ENCODE measurements at regions not wholly inside any gene's neighbourhood (a gene's known extent, or its start where the extent isn't known, plus 50 kb on each side); places are given as distances from the start of the nearest gene placed in this dataset.

DNA sequence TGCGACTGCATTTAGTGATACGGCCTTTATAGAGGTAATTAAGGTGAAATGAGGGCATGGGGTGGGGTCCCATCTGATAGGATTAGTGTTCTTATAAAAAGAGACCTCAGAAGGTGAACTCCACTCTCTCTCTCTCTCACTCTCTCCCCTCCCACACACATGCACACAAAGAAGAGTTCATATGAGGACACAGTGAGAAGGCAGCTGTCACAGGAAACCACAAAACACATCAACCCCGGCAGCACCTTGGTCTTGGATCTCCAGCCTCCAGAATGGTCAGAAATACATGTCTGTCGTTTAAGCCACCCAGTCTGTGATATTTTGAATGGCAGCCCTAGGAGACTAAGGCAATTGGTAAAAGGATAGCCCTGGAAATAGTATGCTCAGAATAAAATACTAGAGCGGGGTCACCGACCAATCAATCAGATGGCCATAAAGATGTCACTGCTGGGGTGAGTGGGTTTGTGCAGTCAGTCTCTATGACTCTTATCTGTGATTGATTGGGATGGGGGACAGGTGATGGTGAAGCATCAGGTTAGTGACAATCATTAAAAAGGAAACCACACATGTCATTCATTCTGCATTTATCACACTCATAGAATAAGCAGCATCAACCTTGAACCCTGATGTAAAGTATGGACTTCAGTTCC is 118.9 kb upstream of the POU3F3 start:
- no peak for DNase-seq

GRCh38 chr2:104736026-104736425 is 117.9 kb upstream of the POU3F3 start:
- no peak for DNase-seq

DNA sequence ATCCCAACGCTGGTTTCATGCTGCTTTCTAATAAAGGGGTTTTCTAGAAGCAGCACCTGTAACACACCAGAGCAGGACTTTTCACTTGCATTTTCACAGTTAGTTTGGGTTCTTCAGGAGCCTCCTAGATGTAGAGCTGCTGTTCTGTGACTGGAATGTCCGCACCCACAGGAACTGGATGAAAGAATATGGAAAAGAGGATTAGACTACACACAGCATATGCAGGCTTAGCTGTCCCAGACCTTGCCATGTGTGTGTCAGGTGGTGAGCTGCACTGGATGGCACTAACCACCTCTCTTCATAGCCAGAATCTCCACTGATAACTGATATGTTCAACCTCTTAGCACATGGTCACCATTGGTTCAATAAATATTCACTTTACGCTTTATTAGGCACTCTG is 112.1 kb upstream of the POU3F3 start:
- DNase-seq = no peak

DNA sequence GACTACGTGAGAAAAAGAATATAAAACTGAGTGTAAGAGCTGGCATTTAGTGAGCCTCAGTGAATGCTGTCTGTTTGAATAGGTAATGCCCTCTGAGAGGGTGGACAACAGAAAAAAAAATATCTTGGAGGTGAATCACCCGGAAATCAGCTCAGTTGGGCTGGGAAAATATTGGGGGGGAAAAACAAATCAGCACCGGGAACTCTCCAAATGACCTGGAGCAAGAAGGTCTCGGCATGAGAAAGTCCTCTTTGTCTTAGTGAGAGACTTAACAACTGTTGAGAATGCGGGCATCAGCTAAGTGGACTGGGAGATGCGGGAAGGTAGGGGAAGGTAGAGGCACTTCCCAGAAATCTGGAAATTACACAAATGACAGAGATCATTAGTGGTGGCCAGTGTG is 109.4 kb upstream of the POU3F3 start:
- no peak for DNase-seq

GRCh38 chr2:104745846-104746245 is 108.1 kb upstream of the POU3F3 start:
- no peak for DNase-seq

- no peak for DNase-seq
Measured at GRCh38 chr2:104746299-104746698, 107.6 kb upstream of the POU3F3 start.

DNA sequence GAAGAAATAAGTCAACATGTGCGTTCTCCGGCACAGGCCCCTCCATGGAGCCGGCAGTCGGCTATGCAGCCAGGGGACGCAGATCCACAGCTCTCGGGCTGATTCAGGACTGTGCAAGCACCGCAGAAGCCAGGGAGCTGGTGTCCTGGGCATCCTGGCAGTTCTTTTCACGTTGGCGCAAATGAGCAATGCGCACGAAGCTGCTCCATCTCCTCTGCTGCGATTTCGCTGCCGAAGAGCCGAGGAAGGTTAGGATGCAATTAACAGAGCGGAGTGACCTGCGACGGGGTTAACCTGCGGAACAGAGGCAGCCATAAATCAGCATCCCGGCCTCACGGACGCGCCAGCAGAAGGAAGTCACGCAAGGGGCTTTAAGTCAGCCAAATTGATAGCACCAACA is 107.1 kb upstream of the POU3F3 start:
- DNase-seq = no peak

DNA sequence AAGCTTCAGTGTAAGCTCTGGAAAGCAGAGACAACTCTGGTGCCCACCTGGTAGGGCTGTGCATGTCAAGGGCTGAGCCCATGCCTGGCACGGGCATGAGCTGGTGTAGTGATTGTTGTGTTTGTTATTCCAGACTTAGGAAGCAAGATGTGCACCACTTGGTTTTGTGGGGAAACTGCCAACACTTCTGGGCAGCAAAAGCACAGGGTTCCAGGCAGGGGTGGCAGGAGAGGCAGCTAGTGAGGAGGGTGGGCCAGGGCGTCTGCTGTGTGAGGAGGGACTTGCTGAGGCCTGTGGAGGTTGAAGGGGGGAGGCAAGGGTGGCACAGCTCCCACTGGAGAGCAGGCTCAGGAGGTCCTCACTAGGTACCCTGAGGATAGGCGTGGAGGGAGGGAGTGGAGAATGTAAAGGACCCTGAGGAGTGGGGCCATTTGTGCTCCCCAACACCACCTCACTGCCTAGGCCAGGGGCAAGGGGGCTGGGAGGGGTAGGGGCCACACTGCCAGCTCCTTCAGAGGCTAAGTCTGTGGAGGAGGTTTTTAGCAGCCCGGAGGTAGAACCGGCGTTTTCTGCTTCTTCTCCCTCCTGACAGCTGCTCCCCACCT is 104.0 kb upstream of the POU3F3 start:
- no peak for DNase-seq

- DNase-seq = no peak
Measured at GRCh38 chr2:104752504-104752903, 101.4 kb upstream of the POU3F3 start.

DNA sequence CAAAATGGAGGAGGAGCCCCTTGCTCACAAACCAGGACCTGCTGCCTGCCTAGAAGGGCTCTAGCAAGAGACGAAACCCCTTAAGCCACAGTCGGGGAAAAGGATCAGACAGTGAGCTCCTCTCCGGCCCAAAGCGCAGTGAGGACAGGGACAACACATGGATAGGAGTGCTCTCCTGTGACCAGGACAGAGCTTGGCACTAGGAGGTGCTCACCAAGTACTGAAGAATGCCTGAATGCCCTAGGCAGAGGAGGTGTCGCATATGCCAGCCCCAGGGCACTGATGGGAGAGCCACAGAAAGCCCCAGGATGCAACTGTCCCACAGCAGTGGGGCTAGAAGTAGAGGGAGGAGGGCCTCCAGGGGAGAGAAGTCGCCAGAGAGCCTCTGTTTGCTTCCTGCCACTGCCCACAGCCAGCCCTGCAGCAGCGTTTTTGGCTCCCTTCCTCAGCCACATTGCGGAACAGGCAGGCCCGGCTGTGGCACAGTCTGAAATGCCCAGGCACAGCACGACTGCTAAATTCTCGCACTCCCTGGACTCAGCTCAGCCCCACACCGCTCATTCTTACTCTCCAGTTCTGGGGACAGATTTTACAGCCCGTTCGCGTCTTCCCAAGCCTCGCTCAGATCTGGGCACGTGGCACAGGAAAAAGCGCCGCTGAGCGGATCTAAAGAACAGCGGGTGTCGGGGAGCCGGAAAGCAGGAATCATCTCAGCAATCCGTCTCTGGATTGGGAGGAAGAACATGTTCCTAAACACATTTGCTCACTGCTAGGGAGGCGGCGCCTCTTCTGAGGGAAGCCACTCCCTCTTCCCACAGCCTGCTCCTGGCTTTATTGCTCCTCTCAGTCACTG is 98.7 kb upstream of the POU3F3 start:
- no peak for DNase-seq

- DNase-seq = no peak
Measured at GRCh38 chr2:104756118-104756517, 97.8 kb upstream of the POU3F3 start.

DNA sequence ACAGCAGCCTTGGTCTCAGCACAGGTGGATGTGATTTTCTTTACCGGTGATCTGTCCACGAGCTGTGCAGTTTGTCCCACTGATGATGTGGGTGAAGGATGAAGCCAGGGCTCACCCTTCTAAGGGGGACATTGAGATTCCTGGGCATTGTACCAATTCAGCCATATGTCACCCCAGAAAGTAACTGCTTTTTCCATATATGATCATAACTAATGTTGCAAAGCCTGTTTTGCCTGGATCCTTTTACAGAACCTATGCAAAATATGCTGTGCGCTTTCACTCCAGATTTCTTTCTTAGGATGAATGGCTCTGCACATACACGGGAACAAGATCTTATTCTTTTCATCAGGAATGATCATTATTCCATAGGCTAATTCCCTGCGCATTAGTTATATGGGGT is 96.9 kb upstream of the POU3F3 start:
- DNase-seq = no peak

DNA sequence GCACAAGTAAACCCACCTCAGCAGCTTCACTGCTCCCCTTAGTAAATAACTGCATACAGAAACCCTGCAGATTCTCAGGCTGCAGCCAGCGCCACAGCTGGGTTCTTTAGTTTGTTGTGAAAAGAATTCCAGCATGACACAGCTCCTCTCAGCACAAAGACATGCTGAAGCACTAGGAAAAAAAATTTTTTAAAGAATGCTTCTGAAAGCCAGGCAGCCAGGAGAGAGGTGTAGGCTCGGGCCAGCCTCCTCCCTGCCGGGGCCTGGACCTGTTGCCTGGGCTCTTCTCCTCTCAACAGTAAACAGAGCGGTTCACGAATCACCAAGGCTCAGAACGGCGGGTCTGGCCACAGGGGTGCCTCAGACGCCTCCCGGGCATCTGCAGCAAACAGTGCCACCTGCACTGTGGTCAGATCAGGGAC is 95.7 kb upstream of the POU3F3 start:
- no peak for DNase-seq

DNA sequence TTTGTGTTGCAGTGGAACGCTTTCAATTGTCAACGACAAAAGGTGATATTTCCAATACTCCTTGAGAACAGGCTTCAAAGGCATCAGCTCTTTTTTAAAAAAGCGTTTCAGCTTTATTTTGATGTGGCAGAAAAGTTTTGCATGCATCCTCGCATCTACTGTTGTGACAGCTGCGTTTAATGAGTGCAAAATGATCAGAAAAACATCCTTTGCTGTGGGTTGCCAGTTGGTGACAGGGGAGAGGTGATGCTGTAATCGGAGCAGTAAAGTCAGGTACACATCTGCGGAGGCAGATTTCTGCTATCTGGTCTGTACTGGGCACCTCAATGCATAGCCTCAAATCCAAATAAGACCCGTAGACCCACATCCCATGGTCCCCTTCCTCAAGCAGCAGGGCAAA is 91.9 kb upstream of the POU3F3 start:
- DNase-seq = no peak

GRCh38 chr2:104766683-104767082 is 87.2 kb upstream of the POU3F3 start:
- no peak for DNase-seq

DNA sequence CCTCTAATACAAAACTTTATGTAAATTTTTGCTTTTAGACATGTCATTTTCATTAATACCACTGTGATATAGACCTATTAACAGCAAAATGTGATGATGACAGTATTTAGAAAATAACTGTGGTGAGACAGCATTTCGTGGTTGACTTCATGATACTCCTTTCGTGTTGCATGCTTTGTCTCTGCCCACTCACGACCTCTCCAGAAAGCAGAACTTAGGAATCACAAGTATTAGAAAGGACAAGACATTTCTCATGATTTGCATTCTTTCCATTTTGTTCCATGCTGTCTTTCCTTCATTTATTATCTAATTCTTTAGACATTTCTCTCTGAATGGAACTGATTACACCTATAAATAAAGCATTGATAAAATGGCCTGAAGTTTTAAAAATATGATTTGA is 85.2 kb upstream of the POU3F3 start:
- DNase-seq = no peak

- DNase-seq = no peak
Measured at GRCh38 chr2:104769096-104769495, 84.8 kb upstream of the POU3F3 start.

DNA sequence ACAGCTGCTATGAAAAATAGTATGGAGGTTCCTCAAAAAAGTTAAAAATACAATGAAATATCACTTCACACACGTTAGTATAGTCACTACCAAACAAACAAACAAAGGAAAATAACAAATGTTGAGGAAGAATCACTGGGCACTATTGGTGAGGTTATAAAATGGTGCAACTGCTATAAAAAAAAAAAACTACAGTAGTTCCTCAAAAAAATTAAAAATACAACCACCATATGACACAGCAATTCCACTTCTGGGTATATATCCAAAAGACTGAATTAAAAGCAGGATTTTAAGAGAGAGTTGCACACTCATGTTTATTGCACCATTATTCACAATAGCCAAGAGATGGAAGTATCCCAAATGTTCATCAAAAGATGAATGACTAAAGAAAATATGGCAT is 80.9 kb upstream of the POU3F3 start:
- DNase-seq = no peak

- no peak for DNase-seq
Measured at GRCh38 chr2:104774631-104775030, 79.3 kb upstream of the POU3F3 start.

DNA sequence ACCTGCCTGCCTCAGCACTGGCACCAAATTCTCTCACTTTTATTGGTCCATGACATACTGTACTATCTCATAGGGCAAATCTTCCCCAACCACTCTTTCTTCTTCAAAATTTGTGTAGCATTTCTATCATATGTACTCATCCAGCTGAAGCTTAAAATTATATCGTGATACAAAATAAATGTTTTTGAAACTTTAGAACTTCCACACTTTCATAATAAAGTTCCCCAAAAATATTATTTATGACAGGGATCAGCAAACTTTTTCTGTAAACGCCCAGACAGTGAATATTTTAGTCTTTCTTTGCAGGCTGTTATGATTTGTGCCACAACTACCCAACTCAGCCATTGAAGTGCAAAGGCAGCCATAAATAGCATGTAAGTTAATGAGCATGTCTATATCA is 76.2 kb upstream of the POU3F3 start:
- no peak for DNase-seq

GRCh38 chr2:104781151-104781550 is 72.8 kb upstream of the POU3F3 start:
- DNase-seq = no peak

DNA sequence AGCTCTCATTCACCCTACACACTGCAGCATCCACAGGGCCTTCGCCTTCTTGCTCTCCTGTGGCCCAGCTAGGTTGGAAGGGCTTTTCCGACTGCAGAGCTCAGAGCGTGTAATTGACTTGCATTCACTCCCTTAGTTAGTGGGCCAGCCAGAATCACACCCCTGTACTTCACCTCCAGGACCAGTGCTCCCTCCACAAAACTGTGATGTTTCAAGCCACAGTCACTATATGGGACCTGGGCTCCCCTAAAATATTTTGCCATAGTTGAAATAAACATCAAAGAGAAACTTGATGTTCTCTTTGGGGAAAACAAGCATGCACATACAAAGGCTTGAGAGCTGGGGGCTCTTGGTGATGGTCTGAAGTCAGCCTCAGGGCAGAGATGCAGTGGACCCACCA is 69.7 kb upstream of the POU3F3 start:
- DNase-seq = no peak

- DNase-seq = no peak
Measured at GRCh38 chr2:104786204-104786603, 67.7 kb upstream of the POU3F3 start.

GRCh38 chr2:104786821-104787220 is 67.1 kb upstream of the POU3F3 start:
- DNase-seq = no peak
